Esophagus muscularis mucosa (tissue), 4 donors: ENCODE measurements at regions not wholly inside any gene's neighbourhood (a gene's known extent, or its start where the extent isn't known, plus 50 kb on each side); places are given as distances from the start of the nearest gene placed in this dataset.
A peak's percentile ranks its signal among the peaks of the same experiment; 100 is the strongest.

ENCODE experiments used
- DNase-seq: peaks from one replicate; pipeline ENCODE4 v3.0.0-alpha.2; 2017; ENCODE audit errors: extremely low spot score
- H3K27ac ChIP-seq, 4 donors: fragments of 200-600 bp; sonication (generic); replicated peaks in 1 of 4; 1 replicate in 3 of 4; 2 replicates in 1 of 4; pipeline ENCODE4 v1.5.1; 2016 to 2019; ENCODE audit warnings: mild to moderate bottlenecking in 1 of 4
- H3K27me3 ChIP-seq, 4 donors: fragments of 200-600 bp; sonication (generic); one replicate each; pipeline versions ENCODE4 v1.5.1 to v1.6.0; 2016 to 2019
- H3K36me3 ChIP-seq, 4 donors: fragments of 200-600 bp; sonication (generic); one replicate each; pipeline ENCODE4 v1.5.1; 2016 to 2019
- H3K4me1 ChIP-seq, 4 donors: fragments of 200-600 bp; sonication (generic); one replicate each; pipeline ENCODE4 v1.5.1; 2016 to 2019
- H3K4me3 ChIP-seq, 4 donors: fragments of 200-600 bp; sonication (generic); 1 replicate in 2 of 4; 2 replicates in 2 of 4; pipeline ENCODE4 v1.5.1; 2016 to 2019; ENCODE audit warnings: mild to moderate bottlenecking in 4 of 4, moderate library complexity in 1 of 4
- H3K9me3 ChIP-seq, 4 donors: fragments of 200-600 bp; sonication (generic); 1 replicate in 3 of 4; 2 replicates in 1 of 4; pipeline ENCODE4 v1.5.1; 2016 to 2019
- CTCF ChIP-seq, 3 experiments: fragments of 200-600 bp in 2 of 3; fragments of 450-650 bp in 1 of 3; sonication (generic) in 2 of 3; IDR thresholded peaks; one replicate each; pipeline ENCODE4 v1.5.1; 2017 to 2019; ENCODE audit warnings: antibody characterized with exemption in 3 of 3, mild to moderate bottlenecking in 2 of 3, moderate library complexity in 1 of 3
- EP300 ChIP-seq: sonication (generic); formaldehyde crosslinking; IDR thresholded peaks from one replicate; pipeline ENCODE4 v1.6.1; 2017; ENCODE audit warnings: antibody characterized with exemption
- POLR2A ChIP-seq: fragments of 450-650 bp; IDR thresholded peaks from one replicate; pipeline ENCODE4 v1.6.1; 2017; ENCODE audit warnings: antibody characterized with exemption, moderate library complexity, mild to moderate bottlenecking, low read depth
- POLR2AphosphoS5 ChIP-seq, 2 donors: sonication (generic); formaldehyde crosslinking; IDR thresholded peaks; one replicate each; pipeline ENCODE4 v1.6.1; 2017; ENCODE audit warnings: antibody characterized with exemption in 2 of 2
- WGBS: methylation state at CpG from one replicate; pipeline ENCODE4 v1.1.5; 2018; 5-methylcytosine and 5-hydroxymethylcytosine counted together
- intact Hi-C: fragments of 100-400 bp; cut with DNase I; formaldehyde crosslinking; loops from one replicate; pipeline ENCODE4 v1.15.1; 2023

DNA sequence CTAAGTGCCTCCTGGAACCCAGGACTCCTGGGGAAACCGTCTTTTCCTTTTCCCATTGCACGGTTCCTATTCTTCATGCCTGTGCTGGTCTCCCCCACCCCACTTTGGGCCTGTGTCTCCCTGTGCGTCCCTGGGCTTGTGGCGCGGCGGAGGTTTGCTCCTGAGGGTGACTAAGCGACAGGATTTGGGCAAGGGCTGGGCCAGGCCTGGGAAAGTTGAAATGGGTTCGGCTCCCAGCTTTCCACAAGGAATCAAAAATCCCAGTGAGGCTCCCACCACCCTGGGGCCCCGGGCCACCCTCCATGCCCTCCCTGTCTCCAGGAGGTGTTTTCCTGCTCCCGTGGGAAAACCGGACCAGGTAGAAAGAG, 197.6 kb downstream of the NDUFA10 start:
- peak overlapping the region in 1 of 4 donors; percentile 28 for H3K27ac ChIP-seq
- intact Hi-C loops = no loop called here
- WGBS = 77% methylated on average over 9 of the region's 11 CpGs
- no peaks in the 10 kb centered on the region for H3K9me3 ChIP-seq
- DNase-seq = no peak
- TF ChIP-seq POLR2A (no peak), POLR2AphosphoS5 (IDR thresholded peaks at IDR 0.05) (no peak), EP300 (no peak), CTCF (IDR thresholded peaks at IDR 0.05) (no peak)
- H3K36me3 ChIP-seq = no peaks in the 10 kb centered on the region
- H3K4me1 ChIP-seq = peaks cover 4 to 50% (median 43%) of the 10 kb centered on the region in 4 donors
- H3K27me3 ChIP-seq = no peaks in the 10 kb centered on the region
- no peak overlapping the region for H3K4me3 ChIP-seq

GRCh38 chr2:239826786-239827522, 198.2 kb downstream of the NDUFA10 start:
- Histone ChIP-seq H3K4me3 (no peak overlapping the region), H3K4me1 (peaks cover 4 to 50% (median 43%) of the 10 kb centered on the region in 4 donors), H3K27ac (peak overlapping the region in 1 of 4 donors; percentile 28), H3K9me3 (no peaks in the 10 kb centered on the region), H3K36me3 (no peaks in the 10 kb centered on the region), H3K27me3 (no peaks in the 10 kb centered on the region)
- TF ChIP-seq POLR2A (no peak), EP300 (no peak), CTCF (IDR thresholded peaks at IDR 0.05) (no peak), POLR2AphosphoS5 (IDR thresholded peaks at IDR 0.05) (no peak)
- DNase-seq = peak; percentile 82
- 78% methylated on average over 14 of the region's 21 CpGs for WGBS
- intact Hi-C loops = no loop called here

DNA sequence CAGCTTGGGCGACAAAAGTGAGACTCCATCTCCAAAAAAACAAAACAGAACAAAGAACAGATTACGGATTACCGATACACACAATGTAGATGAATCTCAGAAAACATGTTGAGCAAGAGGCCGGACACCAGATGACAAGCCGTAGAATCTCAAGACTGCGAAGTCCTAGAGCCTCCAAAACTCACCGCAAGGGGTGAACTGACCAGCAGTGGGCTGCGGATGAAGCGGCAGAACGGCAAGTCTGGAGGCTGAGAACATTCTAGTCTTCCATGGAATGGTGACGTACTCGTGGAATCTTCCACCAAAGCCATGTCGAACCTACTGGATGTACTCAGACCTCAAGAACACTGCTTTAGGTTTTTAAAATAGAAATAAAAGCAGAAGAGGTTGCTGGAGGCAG, 198.8 kb downstream of the NDUFA10 start:
- H3K36me3 ChIP-seq = no peaks in the 10 kb centered on the region

GRCh38 chr2:239825705-239825979, 199.5 kb downstream of the NDUFA10 start:
- no peak for DNase-seq
- Histone ChIP-seq H3K27me3 (no peaks in the 10 kb centered on the region), H3K4me1 (peaks cover 2 to 41% (median 34%) of the 10 kb centered on the region in 4 donors), H3K9me3 (no peaks in the 10 kb centered on the region), H3K4me3 (no peak overlapping the region), H3K36me3 (no peaks in the 10 kb centered on the region), H3K27ac (no peak overlapping the region)
- TF ChIP-seq EP300 (no peak), POLR2A (no peak), CTCF (IDR thresholded peaks at IDR 0.05) (no peak), POLR2AphosphoS5 (IDR thresholded peaks at IDR 0.05) (no peak)
- intact Hi-C loops = no loop called here
- WGBS = 87% methylated on average over 5 of the region's 5 CpGs

More for the DNA sequence above, 198.8 kb downstream of the NDUFA10 start:
- Histone ChIP-seq H3K9me3 (no peaks in the 10 kb centered on the region), H3K4me1 (peaks cover 4 to 48% (median 39%) of the 10 kb centered on the region in 4 donors), H3K27ac (no peak overlapping the region), H3K27me3 (no peaks in the 10 kb centered on the region), H3K4me3 (no peak overlapping the region)
- DNase-seq = no peak
- 94% methylated on average over 13 of the region's 13 CpGs for WGBS
- intact Hi-C loops = no loop called here
- TF ChIP-seq CTCF (IDR thresholded peaks at IDR 0.05) (no peak), EP300 (no peak), POLR2AphosphoS5 (IDR thresholded peaks at IDR 0.05) (no peak), POLR2A (no peak)
